ENCODE measurements at regions not wholly inside any gene's neighbourhood (a gene's known extent, or its start where the extent isn't known, plus 50 kb on each side); places are given as distances from the start of the nearest gene placed in this dataset.

- Histone ChIP-seq H3K4me1 (no peaks in the 10 kb centered on the region), H3K9me3 (replicated peaks in 1 of 11) (no peaks in the 10 kb centered on the region), H3K4me3 (no peak overlapping the region), H4K20me1 (no peaks in the 10 kb centered on the region), H3K27me3 (no peaks in the 10 kb centered on the region), H3K27ac (no peak overlapping the region), H3K4me2 (no peak overlapping the region), H3K36me3 (no peaks in the 10 kb centered on the region), H3K9ac (no peak overlapping the region)
- TF ChIP-seq Cebpa-rat (IDR thresholded peaks at IDR 0.05) = no peak
These were observed 179.5 kb downstream of the EN1 start for GRCh38 chr2:118667964-118668363.

DNA sequence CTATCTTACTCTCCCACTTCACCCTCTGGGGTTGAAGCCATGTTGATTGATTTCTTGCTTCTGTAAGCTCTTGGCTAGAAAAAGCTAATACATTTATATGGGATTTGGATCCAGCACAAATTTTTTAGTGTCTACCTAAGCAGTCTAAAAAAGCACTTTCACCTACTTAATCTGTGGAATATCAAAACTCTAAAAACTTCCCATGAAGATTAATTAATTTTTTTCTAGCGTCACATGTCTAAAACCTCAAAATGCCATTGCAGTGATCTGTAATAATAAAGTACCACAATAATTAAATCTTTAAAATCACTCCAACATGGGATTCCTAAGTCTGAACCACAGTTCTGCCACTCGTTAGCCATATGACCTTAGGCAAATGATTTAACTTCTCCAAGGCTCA, 180.1 kb downstream of the EN1 start:
- no peak overlapping the region for H3K4me2 ChIP-seq
- H3K4me1 ChIP-seq = no peaks in the 10 kb centered on the region
- no peak overlapping the region for H3K9ac ChIP-seq
- H3K4me3 ChIP-seq = no peak overlapping the region
- no peaks in the 10 kb centered on the region for H3K27me3 ChIP-seq
- H3K36me3 ChIP-seq = no peaks in the 10 kb centered on the region
- no peaks in the 10 kb centered on the region for H3K9me3 ChIP-seq (replicated peaks in 1 of 11)
- no peak for TF ChIP-seq Cebpa-rat (IDR thresholded peaks at IDR 0.05)
- no peak overlapping the region for H3K27ac ChIP-seq
- no peaks in the 10 kb centered on the region for H4K20me1 ChIP-seq

DNA sequence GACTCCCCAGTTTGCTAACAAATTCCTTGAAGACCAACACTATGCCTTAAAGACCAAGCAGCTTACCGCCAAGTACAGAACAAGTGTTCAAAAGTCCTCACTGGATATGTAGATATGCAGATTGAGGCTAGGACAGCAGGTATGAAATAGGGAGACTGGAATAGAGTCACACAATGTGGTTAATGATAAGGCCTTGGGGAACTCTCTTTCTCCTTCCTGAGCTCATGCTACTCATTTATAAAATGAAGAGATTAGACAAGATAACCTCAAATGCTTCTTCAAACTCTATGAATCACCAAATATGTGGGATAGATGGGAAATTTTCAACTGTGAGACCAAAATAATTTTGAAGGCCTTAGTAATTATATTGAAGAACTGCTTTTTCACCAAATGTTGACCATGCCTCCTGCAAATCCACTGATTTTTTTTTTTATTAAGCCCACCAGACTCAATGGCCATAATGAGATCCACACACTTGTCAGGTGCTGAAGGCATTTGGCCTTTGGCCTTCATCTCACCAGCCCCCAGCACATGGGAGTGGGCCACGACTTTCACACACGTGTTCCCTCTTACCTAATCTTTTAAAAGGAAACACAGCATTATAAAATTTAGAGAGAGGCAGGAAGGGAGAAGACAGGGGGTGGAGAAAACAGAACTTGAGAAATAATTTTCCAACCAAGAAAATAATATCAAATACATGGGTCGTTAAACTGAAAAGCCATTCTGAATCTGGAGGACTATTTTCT, 181.5 kb downstream of the EN1 start:
- Histone ChIP-seq H3K27me3 (no peaks in the 10 kb centered on the region), H3K36me3 (no peaks in the 10 kb centered on the region), H3K9me3 (replicated peaks in 1 of 11) (no peaks in the 10 kb centered on the region), H3K4me2 (no peak overlapping the region), H3K9ac (no peak overlapping the region), H3K4me1 (no peaks in the 10 kb centered on the region), H3K27ac (no peak overlapping the region), H3K4me3 (no peak overlapping the region), H4K20me1 (no peaks in the 10 kb centered on the region)
- no peak for TF ChIP-seq Cebpa-rat (IDR thresholded peaks at IDR 0.05)

DNA sequence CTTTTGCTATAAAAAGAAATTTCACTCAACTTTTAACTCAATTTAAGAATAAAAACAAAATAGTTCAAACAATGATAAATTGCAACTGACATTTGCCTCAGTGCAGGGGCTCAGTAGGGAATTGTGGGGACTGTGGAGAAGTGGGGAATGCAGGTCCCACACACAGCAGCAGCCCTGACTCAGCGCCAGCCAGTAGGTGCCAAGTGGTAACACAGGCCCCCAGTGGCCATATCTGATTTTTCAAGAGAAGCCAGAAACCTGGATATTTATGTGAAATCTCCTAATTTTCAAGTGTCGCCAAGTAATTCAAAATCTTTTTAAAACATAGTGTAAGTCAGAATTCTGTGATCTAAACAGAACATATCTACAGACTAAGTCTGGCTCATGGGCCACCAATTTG, 186.3 kb downstream of the EN1 start:
- H3K9ac ChIP-seq = no peak overlapping the region
- no peak overlapping the region for H3K4me2 ChIP-seq
- no peak for TF ChIP-seq Cebpa-rat (IDR thresholded peaks at IDR 0.05)
- H3K27ac ChIP-seq = no peak overlapping the region
- no peaks in the 10 kb centered on the region for H3K36me3 ChIP-seq
- H3K9me3 ChIP-seq (replicated peaks in 1 of 11) = peaks cover 0 to 8% (median 0%) of the 10 kb centered on the region in 11 experiments; a peak in 6 of 22 replicates
- H3K27me3 ChIP-seq = no peaks in the 10 kb centered on the region
- no peak overlapping the region for H3K4me3 ChIP-seq
- no peaks in the 10 kb centered on the region for H4K20me1 ChIP-seq
- no peaks in the 10 kb centered on the region for H3K4me1 ChIP-seq

DNA sequence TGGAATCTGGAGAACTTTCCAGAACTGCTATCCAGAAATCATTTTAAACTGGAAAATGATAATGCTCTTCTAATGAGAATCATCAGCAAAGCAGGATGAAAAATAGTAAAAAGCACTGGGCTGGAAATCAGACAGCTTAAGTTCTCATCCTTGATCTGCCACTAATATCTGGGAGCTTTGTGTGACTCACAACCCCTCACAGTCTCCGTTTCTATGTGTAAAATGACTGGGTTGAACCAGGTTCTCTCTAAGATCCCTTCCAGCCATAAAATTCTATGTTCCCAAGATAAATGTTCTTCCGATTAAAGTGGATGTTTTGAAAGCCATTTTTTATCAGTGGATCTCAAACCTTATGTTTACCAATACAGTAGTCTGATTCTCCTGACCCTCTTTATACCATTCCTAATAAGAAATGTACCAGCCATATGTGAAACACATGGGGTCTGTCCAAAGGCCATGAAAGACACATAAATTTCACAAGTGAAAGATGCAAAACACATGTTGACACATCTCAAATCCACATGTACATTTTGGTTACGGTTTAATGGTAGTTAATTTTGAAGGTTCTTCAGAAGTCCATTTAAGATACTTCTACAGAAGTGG, 188.8 kb downstream of the EN1 start:
- H3K4me2 ChIP-seq = no peak overlapping the region
- no peaks in the 10 kb centered on the region for H4K20me1 ChIP-seq
- H3K27ac ChIP-seq = no peak overlapping the region
- no peak overlapping the region for H3K4me3 ChIP-seq
- peaks cover 0 to 8% (median 0%) of the 10 kb centered on the region in 11 experiments; a peak in 6 of 22 replicates for H3K9me3 ChIP-seq (replicated peaks in 1 of 11)
- H3K4me1 ChIP-seq = no peaks in the 10 kb centered on the region
- no peaks in the 10 kb centered on the region for H3K27me3 ChIP-seq
- H3K9ac ChIP-seq = no peak overlapping the region
- no peaks in the 10 kb centered on the region for H3K36me3 ChIP-seq
- TF ChIP-seq Cebpa-rat (IDR thresholded peaks at IDR 0.05) = no peak

GRCh38 chr2:118657466-118657865, 190.0 kb downstream of the EN1 start:
- TF ChIP-seq Cebpa-rat (IDR thresholded peaks at IDR 0.05) = no peak
- no peaks in the 10 kb centered on the region for H3K27me3 ChIP-seq
- H3K27ac ChIP-seq = no peak overlapping the region
- no peak overlapping the region for H3K4me2 ChIP-seq
- H3K4me3 ChIP-seq = no peak overlapping the region
- no peaks in the 10 kb centered on the region for H3K36me3 ChIP-seq
- H3K9ac ChIP-seq = no peak overlapping the region
- no peaks in the 10 kb centered on the region for H3K4me1 ChIP-seq
- H4K20me1 ChIP-seq = no peaks in the 10 kb centered on the region
- peaks cover 0 to 8% (median 0%) of the 10 kb centered on the region in 11 experiments; a peak in 6 of 22 replicates for H3K9me3 ChIP-seq (replicated peaks in 1 of 11)

DNA sequence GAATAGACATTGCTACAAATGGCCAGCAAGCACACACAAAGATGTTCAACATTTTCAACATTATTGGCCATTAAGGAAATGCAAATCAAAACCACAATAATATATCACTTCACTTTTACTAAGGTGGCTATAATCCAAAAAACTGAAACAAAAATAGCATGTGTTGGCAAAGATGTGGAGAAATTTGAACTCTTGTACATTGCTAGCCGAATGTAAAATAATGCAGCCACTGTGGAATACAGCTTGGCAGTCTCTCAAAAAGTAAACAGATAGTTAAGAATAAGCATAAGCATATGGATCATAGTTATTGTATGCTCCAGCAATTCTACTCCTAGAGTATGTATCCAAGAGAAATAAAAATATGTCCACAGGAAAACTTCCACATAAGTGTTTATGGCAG, 192.5 kb downstream of the EN1 start:
- Histone ChIP-seq H3K9ac (no peak overlapping the region), H3K27me3 (no peaks in the 10 kb centered on the region), H3K4me2 (no peak overlapping the region), H3K4me1 (no peaks in the 10 kb centered on the region), H3K4me3 (no peak overlapping the region), H4K20me1 (no peaks in the 10 kb centered on the region), H3K9me3 (replicated peaks in 1 of 11) (peaks cover 0 to 16% (median 8%) of the 10 kb centered on the region in 11 experiments; a peak in 14 of 22 replicates), H3K36me3 (no peaks in the 10 kb centered on the region), H3K27ac (no peak overlapping the region)
- TF ChIP-seq Cebpa-rat (IDR thresholded peaks at IDR 0.05) = no peak

GRCh38 chr2:118650327-118650726, 197.1 kb downstream of the EN1 start:
- Histone ChIP-seq H3K4me2 (no peak overlapping the region), H3K4me3 (no peak overlapping the region), H3K27ac (no peak overlapping the region), H3K9me3 (replicated peaks in 1 of 11) (peaks cover 0 to 16% (median 6%) of the 10 kb centered on the region in 11 experiments; a peak in 8 of 22 replicates), H4K20me1 (no peaks in the 10 kb centered on the region), H3K9ac (no peak overlapping the region), H3K36me3 (no peaks in the 10 kb centered on the region), H3K4me1 (no peaks in the 10 kb centered on the region), H3K27me3 (no peaks in the 10 kb centered on the region)
- TF ChIP-seq Cebpa-rat (IDR thresholded peaks at IDR 0.05) = no peak

DNA sequence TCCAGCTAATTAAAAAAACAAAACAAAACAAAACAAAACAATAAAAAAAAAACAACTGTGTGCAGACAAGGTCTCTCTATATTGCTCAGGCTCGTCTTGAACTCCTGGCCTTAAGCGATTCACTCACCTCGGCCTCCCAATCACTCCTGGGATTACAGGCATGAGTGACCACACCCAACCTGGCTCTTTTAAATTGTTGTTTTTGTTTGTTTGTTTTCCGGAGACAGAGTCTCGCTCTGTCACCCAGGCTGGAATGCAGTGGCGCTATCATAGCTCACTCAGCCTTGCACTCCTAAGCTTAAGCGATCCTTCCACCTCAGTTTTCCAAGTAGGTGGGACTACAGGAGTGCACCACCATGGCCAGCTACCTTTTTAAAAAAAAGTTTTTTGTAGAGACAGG, 201.6 kb downstream of the EN1 start:
- Histone ChIP-seq H4K20me1 (no peaks in the 10 kb centered on the region), H3K4me2 (no peak overlapping the region), H3K4me3 (no peak overlapping the region), H3K9me3 (replicated peaks in 1 of 11) (peaks cover 0 to 12% (median 4%) of the 10 kb centered on the region in 11 experiments; a peak in 7 of 22 replicates), H3K27ac (no peak overlapping the region), H3K36me3 (no peaks in the 10 kb centered on the region), H3K27me3 (no peaks in the 10 kb centered on the region), H3K9ac (no peak overlapping the region), H3K4me1 (no peaks in the 10 kb centered on the region)
- no peak for TF ChIP-seq Cebpa-rat (IDR thresholded peaks at IDR 0.05)

DNA sequence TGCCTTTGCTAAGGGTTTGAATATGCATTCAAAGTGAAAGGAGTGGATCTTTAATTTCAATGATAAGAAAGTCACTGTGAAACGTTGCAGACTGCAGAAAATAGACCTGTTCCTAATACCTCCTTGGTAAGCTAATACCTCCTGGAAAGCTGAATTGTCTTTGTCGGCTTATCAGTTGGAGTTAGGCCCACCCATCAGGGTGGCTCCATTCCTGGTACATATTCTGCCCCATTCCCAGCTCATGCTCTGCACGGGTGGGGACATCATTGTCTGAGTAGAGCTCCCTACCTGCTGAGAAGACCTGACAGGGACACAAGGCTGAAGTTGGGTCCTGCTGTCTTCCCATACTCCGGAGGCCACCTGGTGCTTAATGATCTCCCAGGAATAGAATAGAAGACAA, 203.3 kb downstream of the EN1 start:
- TF ChIP-seq Cebpa-rat (IDR thresholded peaks at IDR 0.05) = no peak
- Histone ChIP-seq H4K20me1 (no peaks in the 10 kb centered on the region), H3K4me2 (no peak overlapping the region), H3K9ac (no peak overlapping the region), H3K4me1 (no peaks in the 10 kb centered on the region), H3K4me3 (no peak overlapping the region), H3K9me3 (replicated peaks in 1 of 11) (no peaks in the 10 kb centered on the region), H3K27me3 (no peaks in the 10 kb centered on the region), H3K36me3 (no peaks in the 10 kb centered on the region), H3K27ac (no peak overlapping the region)
